ENCODE measurements at regions not wholly inside any gene's neighbourhood (a gene's known extent, or its start where the extent isn't known, plus 50 kb on each side); places are given as distances from the start of the nearest gene placed in this dataset.
A peak's percentile ranks its signal among the peaks of the same experiment; 100 is the strongest.

DNA sequence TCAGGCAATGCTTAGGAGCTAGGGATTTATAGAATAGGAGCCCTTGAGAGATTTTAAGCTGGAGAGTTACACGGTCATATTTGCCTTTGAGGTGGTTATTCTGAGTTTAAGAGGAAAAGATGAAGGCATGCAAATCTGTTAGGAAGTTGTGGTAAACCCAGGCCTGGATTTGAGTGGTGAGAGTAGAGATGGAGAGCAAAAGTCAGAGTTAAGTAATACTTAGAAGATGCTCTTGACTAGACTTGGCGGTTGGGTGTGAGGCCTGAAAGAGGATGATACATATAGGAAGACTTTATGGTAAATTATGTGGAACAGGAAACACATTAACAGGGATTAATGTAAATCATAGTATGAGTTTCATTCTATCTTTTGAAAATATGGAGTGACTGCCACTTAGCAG, 136.0 kb upstream of the ARX start:
- H3K4me3 Mint-ChIP-seq (ENCODE audit: unreplicated experiment) = no peak overlapping the region
- TF ChIP-seq CTCF (IDR thresholded peaks at IDR 0.05) = no peak
- H3K9me3 Mint-ChIP-seq (ENCODE audit: unreplicated experiment) = peaks cover 5% of the 10 kb centered on the region
- H3K4me1 Mint-ChIP-seq (ENCODE audit: unreplicated experiment) = peaks cover 3% of the 10 kb centered on the region
- DNase-seq (ENCODE audit: extremely low spot score, unreplicated experiment) = no peak
- H3K36me3 Mint-ChIP-seq (ENCODE audit: unreplicated experiment) = no peaks in the 10 kb centered on the region
- H3K27ac Mint-ChIP-seq (ENCODE audit: unreplicated experiment) = no peak overlapping the region
- H3K27me3 Mint-ChIP-seq (ENCODE audit: unreplicated experiment) = peaks cover 18% of the 10 kb centered on the region

DNA sequence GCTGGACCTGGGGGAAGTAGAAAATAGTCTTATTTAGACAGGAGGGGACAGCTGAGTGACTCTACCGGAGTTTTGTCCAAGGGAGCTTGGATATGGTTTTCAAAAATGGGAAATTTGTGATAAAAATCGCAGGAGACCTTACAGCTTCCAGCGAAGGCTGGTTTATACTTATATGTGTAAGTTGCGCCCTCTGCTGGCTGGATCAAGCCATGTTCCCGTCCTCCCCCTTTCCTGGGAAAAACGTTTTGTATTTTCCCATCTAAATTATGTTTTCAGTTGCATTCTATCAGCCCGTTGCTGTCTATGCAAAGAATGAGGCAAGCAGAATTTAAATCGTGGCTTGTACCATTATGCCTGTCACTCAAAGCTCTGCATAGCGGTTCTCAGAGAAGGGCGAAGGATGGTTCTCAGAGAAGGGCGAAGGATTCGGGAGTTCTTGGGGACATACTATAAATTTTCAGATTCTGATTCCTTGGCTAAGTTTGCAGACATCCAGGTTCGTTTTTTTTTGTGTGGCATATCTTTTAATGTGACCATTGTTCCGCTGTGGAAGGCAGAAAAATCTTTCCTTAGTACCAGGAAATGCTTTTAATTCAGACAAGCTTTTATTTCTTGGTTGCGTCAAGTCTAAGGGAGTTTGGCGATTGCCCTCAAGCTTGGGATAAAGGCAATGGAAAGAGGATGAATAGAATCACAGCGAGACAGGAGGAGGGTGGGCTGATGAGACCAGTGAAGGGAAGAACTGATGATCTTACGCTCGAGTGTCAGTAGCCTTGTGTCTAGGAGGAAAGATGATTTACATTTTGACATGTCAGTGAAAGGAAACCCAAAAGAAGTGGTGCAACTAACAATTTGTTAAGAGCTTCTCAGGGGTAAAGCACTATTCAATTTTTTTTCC, 128.5 kb upstream of the ARX start:
- Mint-ChIP-seq H3K9me3 (ENCODE audit: unreplicated experiment) (no peaks in the 10 kb centered on the region), H3K27me3 (ENCODE audit: unreplicated experiment) (peaks cover 47% of the 10 kb centered on the region), H3K4me3 (ENCODE audit: unreplicated experiment) (peak overlapping the region; percentile 24), H3K36me3 (ENCODE audit: unreplicated experiment) (no peaks in the 10 kb centered on the region), H3K27ac (ENCODE audit: unreplicated experiment) (no peak overlapping the region), H3K4me1 (ENCODE audit: unreplicated experiment) (peaks cover 2% of the 10 kb centered on the region)
- TF ChIP-seq CTCF (IDR thresholded peaks at IDR 0.05) = peak; percentile 90
- DNase-seq (ENCODE audit: extremely low spot score, unreplicated experiment) = no peak

GRCh38 chrX:25143596-25143995, 127.8 kb upstream of the ARX start:
- Mint-ChIP-seq H3K27me3 (ENCODE audit: unreplicated experiment) (peaks cover 50% of the 10 kb centered on the region), H3K4me3 (ENCODE audit: unreplicated experiment) (no peak overlapping the region), H3K9me3 (ENCODE audit: unreplicated experiment) (no peaks in the 10 kb centered on the region), H3K27ac (ENCODE audit: unreplicated experiment) (no peak overlapping the region), H3K4me1 (ENCODE audit: unreplicated experiment) (peaks cover 2% of the 10 kb centered on the region), H3K36me3 (ENCODE audit: unreplicated experiment) (no peaks in the 10 kb centered on the region)
- no peak for DNase-seq (ENCODE audit: extremely low spot score, unreplicated experiment)
- TF ChIP-seq CTCF (IDR thresholded peaks at IDR 0.05) = no peak

DNA sequence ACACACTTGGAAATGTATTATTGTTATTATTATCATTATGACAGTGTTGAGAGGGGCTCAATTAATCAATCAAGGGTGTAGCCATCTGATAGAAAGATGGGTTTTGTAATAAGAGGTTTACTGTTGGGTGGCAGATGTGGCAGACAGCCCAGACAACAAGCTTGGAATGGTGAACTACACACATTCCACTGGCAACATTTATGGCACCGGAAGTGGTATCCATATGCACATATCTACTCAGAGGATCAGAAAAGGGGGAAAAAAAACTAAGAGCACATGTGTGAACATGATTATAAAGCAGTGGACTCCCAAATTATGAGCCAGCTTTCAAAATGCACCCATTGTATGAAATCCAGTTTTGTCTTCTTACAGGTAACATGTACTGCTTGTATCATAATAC, 125.9 kb upstream of the ARX start:
- peaks cover 2% of the 10 kb centered on the region for H3K4me1 Mint-ChIP-seq (ENCODE audit: unreplicated experiment)
- peaks cover 44% of the 10 kb centered on the region for H3K27me3 Mint-ChIP-seq (ENCODE audit: unreplicated experiment)
- no peak overlapping the region for H3K4me3 Mint-ChIP-seq (ENCODE audit: unreplicated experiment)
- no peaks in the 10 kb centered on the region for H3K36me3 Mint-ChIP-seq (ENCODE audit: unreplicated experiment)
- no peaks in the 10 kb centered on the region for H3K9me3 Mint-ChIP-seq (ENCODE audit: unreplicated experiment)
- H3K27ac Mint-ChIP-seq (ENCODE audit: unreplicated experiment) = no peak overlapping the region
- no peak for TF ChIP-seq CTCF (IDR thresholded peaks at IDR 0.05)
- DNase-seq (ENCODE audit: extremely low spot score, unreplicated experiment) = no peak

GRCh38 chrX:25131055-25131454, 115.3 kb upstream of the ARX start:
- H3K36me3 Mint-ChIP-seq (ENCODE audit: unreplicated experiment) = no peaks in the 10 kb centered on the region
- H3K9me3 Mint-ChIP-seq (ENCODE audit: unreplicated experiment) = no peaks in the 10 kb centered on the region
- TF ChIP-seq CTCF (IDR thresholded peaks at IDR 0.05) = no peak
- H3K27me3 Mint-ChIP-seq (ENCODE audit: unreplicated experiment) = peaks cover 17% of the 10 kb centered on the region
- no peak overlapping the region for H3K27ac Mint-ChIP-seq (ENCODE audit: unreplicated experiment)
- H3K4me3 Mint-ChIP-seq (ENCODE audit: unreplicated experiment) = no peak overlapping the region
- DNase-seq (ENCODE audit: extremely low spot score, unreplicated experiment) = no peak
- H3K4me1 Mint-ChIP-seq (ENCODE audit: unreplicated experiment) = no peaks in the 10 kb centered on the region

Measured in osteocyte (in vitro differentiated cells).